Tibial artery (tissue), 4 donors: ENCODE measurements at regions not wholly inside any gene's neighbourhood (a gene's known extent, or its start where the extent isn't known, plus 50 kb on each side); places are given as distances from the start of the nearest gene placed in this dataset.
A peak's percentile ranks its signal among the peaks of the same experiment; 100 is the strongest.

Experiments
- DNase-seq, 2 donors: peaks; one replicate each; pipeline ENCODE4 v3.0.0-alpha.2; 2019
- H3K27ac ChIP-seq, 2 donors: fragments of 200-600 bp; sonication (generic) in 1 of 2; 1 replicate in 1 of 2; 2 replicates in 1 of 2; pipeline ENCODE4 v1.5.1; 2018 to 2019; ENCODE audit warnings: mild to moderate bottlenecking in 1 of 2
- H3K27me3 ChIP-seq, 2 donors: fragments of 200-600 bp; sonication (generic) in 1 of 2; one replicate each; pipeline versions ENCODE4 v1.5.1 to v1.6.0; 2016 to 2019
- H3K36me3 ChIP-seq, 3 donors: fragments of 200-600 bp; sonication (generic) in 2 of 3; one replicate each; pipeline ENCODE4 v1.5.1; 2016 to 2019; ENCODE audit warnings: mild to moderate bottlenecking in 2 of 3
- H3K4me1 ChIP-seq, 4 donors: fragments of 200-600 bp; sonication (generic) in 2 of 4; 1 replicate in 3 of 4; 2 replicates in 1 of 4; pipeline ENCODE4 v1.5.1; 2016 to 2019
- H3K4me3 ChIP-seq, 2 donors: fragments of 200-600 bp; sonication (generic) in 1 of 2; 1 replicate in 1 of 2; 2 replicates in 1 of 2; pipeline ENCODE4 v1.5.1; 2018 to 2019; ENCODE audit warnings: mild to moderate bottlenecking in 2 of 2
- H3K9me3 ChIP-seq, 3 donors: fragments of 200-600 bp; sonication (generic) in 1 of 3; one replicate each; pipeline ENCODE4 v1.5.1; 2016 to 2019
- CTCF ChIP-seq, 2 experiments: fragments of 200-600 bp in 1 of 2; fragments of 450-650 bp in 1 of 2; IDR thresholded peaks; one replicate each; pipeline ENCODE4 v1.5.1; 2017 to 2019; ENCODE audit warnings: antibody characterized with exemption in 2 of 2, mild to moderate bottlenecking in 1 of 2, moderate library complexity in 1 of 2
- intact Hi-C: fragments of 100-400 bp; cut with DNase I; formaldehyde crosslinking; loops from one replicate; pipeline ENCODE4 v1.15.0; 2023; ENCODE audit warnings: low total_unique reads

DNA sequence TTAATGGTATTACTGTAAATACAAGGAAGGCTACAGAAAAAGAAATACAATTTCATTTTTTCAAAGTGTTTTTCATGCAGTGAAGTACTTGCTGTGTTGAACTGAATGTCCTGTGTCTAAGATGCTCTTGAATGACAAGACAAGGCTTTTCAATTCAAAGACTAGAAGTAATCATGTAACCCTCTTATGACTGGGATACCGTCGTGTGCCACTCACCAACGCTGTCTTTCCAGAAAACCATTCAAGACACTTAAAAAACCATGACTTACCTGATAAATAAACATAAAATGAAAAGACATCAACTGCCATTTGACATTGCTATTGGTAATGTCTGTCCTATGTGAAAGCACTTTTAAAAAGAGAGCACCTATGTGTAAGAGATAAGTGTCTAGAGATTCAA is 183.1 kb upstream of the DPP10 start:
- H3K27me3 ChIP-seq, result no peaks in the 10 kb centered on the region
- H3K9me3 ChIP-seq, result no peaks in the 10 kb centered on the region
- H3K4me1 ChIP-seq, result no peaks in the 10 kb centered on the region
- DNase-seq, result no peak
- no peak overlapping the region for H3K4me3 ChIP-seq
- intact Hi-C loops, result no loop called here
- H3K36me3 ChIP-seq, result no peaks in the 10 kb centered on the region
- H3K27ac ChIP-seq, result no peak overlapping the region
- TF ChIP-seq CTCF (IDR thresholded peaks at IDR 0.05), result no peak

GRCh38 chr2:114261366-114261765 is 181.1 kb upstream of the DPP10 start:
- Histone ChIP-seq H3K27ac (no peak overlapping the region), H3K4me1 (no peaks in the 10 kb centered on the region), H3K36me3 (no peaks in the 10 kb centered on the region), H3K27me3 (no peaks in the 10 kb centered on the region), H3K9me3 (no peaks in the 10 kb centered on the region), H3K4me3 (no peak overlapping the region)
- DNase-seq, result no peak
- intact Hi-C loops, result no loop called here
- no peak for TF ChIP-seq CTCF (IDR thresholded peaks at IDR 0.05)

- Histone ChIP-seq H3K36me3 (no peaks in the 10 kb centered on the region), H3K4me3 (no peak overlapping the region), H3K27ac (no peak overlapping the region), H3K4me1 (no peaks in the 10 kb centered on the region), H3K9me3 (no peaks in the 10 kb centered on the region), H3K27me3 (no peaks in the 10 kb centered on the region)
- TF ChIP-seq CTCF (IDR thresholded peaks at IDR 0.05), result no peak
- DNase-seq, result no peak
- intact Hi-C loops, result no loop called here
Observed at GRCh38 chr2:114265261-114265660, 177.2 kb upstream of the DPP10 start.

GRCh38 chr2:114274957-114275356 is 167.5 kb upstream of the DPP10 start:
- DNase-seq, result no peak
- H3K4me1 ChIP-seq, result peaks cover 0 to 15% (median 2%) of the 10 kb centered on the region in 4 donors
- no peak for TF ChIP-seq CTCF (IDR thresholded peaks at IDR 0.05)
- H3K27me3 ChIP-seq, result no peaks in the 10 kb centered on the region
- no peak overlapping the region for H3K4me3 ChIP-seq
- H3K27ac ChIP-seq, result no peak overlapping the region
- intact Hi-C loops, result no loop called here
- peaks cover 0 to 9% (median 2%) of the 10 kb centered on the region in 3 donors for H3K9me3 ChIP-seq
- no peaks in the 10 kb centered on the region for H3K36me3 ChIP-seq

GRCh38 chr2:114281188-114281587 is 161.3 kb upstream of the DPP10 start:
- DNase-seq, result no peak
- TF ChIP-seq CTCF (IDR thresholded peaks at IDR 0.05), result no peak
- no peaks in the 10 kb centered on the region for H3K36me3 ChIP-seq
- H3K27ac ChIP-seq, result no peak overlapping the region
- H3K9me3 ChIP-seq, result no peaks in the 10 kb centered on the region
- no peaks in the 10 kb centered on the region for H3K27me3 ChIP-seq
- no peak overlapping the region for H3K4me3 ChIP-seq
- intact Hi-C loops, result no loop called here
- peaks cover 0 to 51% (median 4%) of the 10 kb centered on the region in 4 donors for H3K4me1 ChIP-seq

GRCh38 chr2:114283774-114284173 is 158.7 kb upstream of the DPP10 start:
- no peak for DNase-seq
- H3K36me3 ChIP-seq, result no peaks in the 10 kb centered on the region
- H3K9me3 ChIP-seq, result no peaks in the 10 kb centered on the region
- intact Hi-C loops, result no loop called here
- H3K27ac ChIP-seq, result peak overlapping the region; percentile 14 to 23
- no peak overlapping the region for H3K4me3 ChIP-seq
- peaks cover 0 to 41% (median 3%) of the 10 kb centered on the region in 4 donors for H3K4me1 ChIP-seq
- no peaks in the 10 kb centered on the region for H3K27me3 ChIP-seq
- no peak for TF ChIP-seq CTCF (IDR thresholded peaks at IDR 0.05)
